ENCODE measurements at regions not wholly inside any gene's neighbourhood (a gene's known extent, or its start where the extent isn't known, plus 50 kb on each side); places are given as distances from the start of the nearest gene placed in this dataset.
"Not testable (repeated sequence)": the region's sequence is repeated elsewhere in the genome, so short reads cannot be mapped to it uniquely, and the experiment has no call there.

GRCh38 chr1:86633306-86633838 is 71.0 kb upstream of the SH3GLB1 start:
- not testable (repeated sequence) for DNase-seq (ENCODE audit: low read depth)

- no peak for DNase-seq (ENCODE audit: low read depth)
Measured at GRCh38 chr1:86633921-86634320, 70.5 kb upstream of the SH3GLB1 start.

- DNase-seq (ENCODE audit: low read depth), result no peak
Measured at GRCh38 chr1:86636898-86637297, 67.5 kb upstream of the SH3GLB1 start.

- no peak for DNase-seq (ENCODE audit: low read depth)
Measured at GRCh38 chr1:86640161-86640670, 64.2 kb upstream of the SH3GLB1 start.

GRCh38 chr1:86641318-86641717 is 63.1 kb upstream of the SH3GLB1 start:
- DNase-seq (ENCODE audit: low read depth), result no peak

GRCh38 chr1:86644655-86645054 is 59.7 kb upstream of the SH3GLB1 start:
- DNase-seq (ENCODE audit: low read depth), result not testable (repeated sequence)

- DNase-seq (ENCODE audit: low read depth), result no peak
Measured at GRCh38 chr1:86645851-86646250, 58.5 kb upstream of the SH3GLB1 start.

GRCh38 chr1:86646256-86646655 is 58.1 kb upstream of the SH3GLB1 start:
- DNase-seq (ENCODE audit: low read depth), result no peak

- DNase-seq (ENCODE audit: low read depth), result peak; percentile 96
Measured at GRCh38 chr1:86648255-86648654, 56.1 kb upstream of the SH3GLB1 start.

GRCh38 chr1:86649618-86650017 is 54.8 kb upstream of the SH3GLB1 start:
- no peak for DNase-seq (ENCODE audit: low read depth)

- DNase-seq (ENCODE audit: low read depth), result no peak
Measured at GRCh38 chr1:86650065-86650464, 54.3 kb upstream of the SH3GLB1 start.
